ENCODE measurements at regions not wholly inside any gene's neighbourhood (a gene's known extent, or its start where the extent isn't known, plus 50 kb on each side); places are given as distances from the start of the nearest gene placed in this dataset.

DNA sequence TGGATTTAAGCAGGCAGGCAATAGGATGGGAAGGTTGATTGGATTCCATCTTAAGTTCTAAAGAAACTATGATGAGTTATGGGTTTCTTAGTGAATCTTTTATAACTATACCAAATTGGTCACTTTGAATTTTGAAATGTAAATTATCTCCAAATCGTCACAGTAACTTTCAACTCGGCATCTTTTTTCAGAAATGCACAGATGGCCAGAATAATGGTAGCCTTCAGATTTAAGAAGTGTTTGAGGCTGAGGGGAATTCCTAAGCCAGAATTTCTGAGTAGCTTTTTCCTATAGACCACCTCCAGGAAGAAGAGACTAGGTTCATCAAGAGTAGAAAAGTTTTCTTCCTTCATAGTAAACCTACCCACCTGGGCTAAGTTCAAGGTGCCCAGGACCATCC lies 663.7 kb upstream of the TENM3 start:
- intact Hi-C loops (cut with DNase I) = no loop called here
- TF ChIP-seq, protein P1, sequence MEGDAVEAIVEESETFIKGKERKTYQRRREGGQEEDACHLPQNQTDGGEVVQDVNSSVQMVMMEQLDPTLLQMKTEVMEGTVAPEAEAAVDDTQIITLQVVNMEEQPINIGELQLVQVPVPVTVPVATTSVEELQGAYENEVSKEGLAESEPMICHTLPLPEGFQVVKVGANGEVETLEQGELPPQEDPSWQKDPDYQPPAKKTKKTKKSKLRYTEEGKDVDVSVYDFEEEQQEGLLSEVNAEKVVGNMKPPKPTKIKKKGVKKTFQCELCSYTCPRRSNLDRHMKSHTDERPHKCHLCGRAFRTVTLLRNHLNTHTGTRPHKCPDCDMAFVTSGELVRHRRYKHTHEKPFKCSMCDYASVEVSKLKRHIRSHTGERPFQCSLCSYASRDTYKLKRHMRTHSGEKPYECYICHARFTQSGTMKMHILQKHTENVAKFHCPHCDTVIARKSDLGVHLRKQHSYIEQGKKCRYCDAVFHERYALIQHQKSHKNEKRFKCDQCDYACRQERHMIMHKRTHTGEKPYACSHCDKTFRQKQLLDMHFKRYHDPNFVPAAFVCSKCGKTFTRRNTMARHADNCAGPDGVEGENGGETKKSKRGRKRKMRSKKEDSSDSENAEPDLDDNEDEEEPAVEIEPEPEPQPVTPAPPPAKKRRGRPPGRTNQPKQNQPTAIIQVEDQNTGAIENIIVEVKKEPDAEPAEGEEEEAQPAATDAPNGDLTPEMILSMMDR (IDR thresholded peaks at IDR 0.05) = no peak
- ATAC-seq = no peak

DNA sequence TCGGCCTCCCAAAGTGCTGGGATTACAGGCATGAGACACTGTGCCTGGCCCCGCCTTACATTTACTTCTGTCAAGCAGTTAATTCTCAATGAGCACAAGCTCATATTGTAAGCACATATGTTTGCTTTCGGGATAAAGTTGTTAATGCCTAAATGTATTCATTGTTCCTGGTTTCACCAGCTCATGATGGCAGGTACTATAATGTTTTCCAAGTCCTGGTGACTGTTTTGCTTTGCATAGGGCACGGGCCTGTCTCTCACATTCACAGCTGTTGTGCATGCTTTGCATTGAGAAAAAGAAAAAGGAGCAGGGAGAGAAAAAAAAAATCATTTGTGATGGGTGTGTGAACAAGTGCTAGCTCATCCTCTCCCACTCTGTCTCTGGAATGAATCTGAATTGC lies 661.2 kb upstream of the TENM3 start:
- intact Hi-C loops (cut with DNase I) = no loop called here
- Histone ChIP-seq H3K27me3 (no peaks in the 10 kb centered on the region), H3K4me3 (no peak overlapping the region), H3K27ac (no peak overlapping the region), H3K36me3 (no peaks in the 10 kb centered on the region), H3K4me1 (no peaks in the 10 kb centered on the region), H3K9me3 (no peaks in the 10 kb centered on the region)
- DNase-seq (no peak), ATAC-seq (no peak)
- TF ChIP-seq, protein P1 (IDR thresholded peaks at IDR 0.05) = no peak

More for the DNA sequence above, 663.7 kb upstream of the TENM3 start:
- Histone ChIP-seq H3K27me3 (no peaks in the 10 kb centered on the region), H3K27ac (no peak overlapping the region), H3K4me3 (no peak overlapping the region), H3K9me3 (no peaks in the 10 kb centered on the region), H3K36me3 (no peaks in the 10 kb centered on the region), H3K4me1 (no peaks in the 10 kb centered on the region)
- DNase-seq = no peak

DNA sequence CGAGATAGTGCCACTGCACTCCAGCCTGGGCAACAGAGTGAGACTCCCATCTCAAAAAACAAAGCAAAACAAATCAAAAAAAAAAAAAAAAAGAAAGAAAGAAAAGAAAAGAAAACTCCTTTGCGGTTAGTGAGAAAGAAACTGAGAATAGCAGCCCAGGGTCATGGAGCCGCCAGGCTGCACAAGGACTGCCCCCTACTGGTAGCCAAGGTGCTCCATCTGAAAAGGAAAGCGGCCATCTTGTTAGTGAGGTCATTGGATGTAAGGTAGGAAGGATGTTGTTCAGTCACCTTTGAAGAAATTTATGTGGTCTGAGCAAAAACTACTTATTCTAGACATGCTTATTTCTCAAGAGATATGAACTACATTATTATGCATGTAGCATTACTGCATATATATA lies 660.6 kb upstream of the TENM3 start:
- TF ChIP-seq, protein P1 (IDR thresholded peaks at IDR 0.05) = no peak
- intact Hi-C loops (cut with DNase I) = no loop called here
- no peak overlapping the region for H3K27ac ChIP-seq
- no peaks in the 10 kb centered on the region for H3K36me3 ChIP-seq
- H3K27me3 ChIP-seq = no peaks in the 10 kb centered on the region
- no peaks in the 10 kb centered on the region for H3K4me1 ChIP-seq
- no peak for ATAC-seq
- no peaks in the 10 kb centered on the region for H3K9me3 ChIP-seq
- H3K4me3 ChIP-seq = no peak overlapping the region
- DNase-seq = no peak

DNA sequence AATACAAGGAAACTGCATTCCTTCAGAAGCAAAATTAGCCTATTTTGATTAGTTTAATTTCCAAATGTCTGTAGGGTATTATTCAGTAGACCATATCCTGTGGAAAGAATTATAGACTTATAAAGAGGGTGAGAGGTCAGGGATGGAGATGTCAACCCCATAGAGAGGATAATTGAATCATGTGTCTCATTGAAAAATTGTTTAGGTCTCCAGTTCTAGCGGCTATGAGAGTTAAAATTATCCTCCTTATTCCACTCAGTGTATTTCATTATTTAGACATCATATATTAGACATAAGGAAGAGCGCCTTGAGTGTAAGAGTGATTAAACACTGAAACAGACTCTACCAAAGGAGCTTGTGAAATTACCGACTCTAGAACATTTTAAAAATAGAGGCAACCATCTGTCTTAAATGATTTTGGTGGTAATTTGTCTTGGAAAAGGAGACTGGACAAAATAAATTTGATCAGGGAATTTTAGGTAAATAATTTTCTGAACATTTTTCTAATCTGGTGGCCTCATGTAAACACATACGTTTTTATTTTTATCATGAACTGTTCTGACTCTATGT lies 654.4 kb upstream of the TENM3 start:
- Histone ChIP-seq H3K36me3 (no peaks in the 10 kb centered on the region), H3K27ac (no peak overlapping the region), H3K27me3 (no peaks in the 10 kb centered on the region), H3K4me3 (no peak overlapping the region), H3K9me3 (peaks cover 0 to 3% of the 10 kb centered on the region in 2 donors), H3K4me1 (no peaks in the 10 kb centered on the region)
- DNase-seq = no peak
- TF ChIP-seq, protein P1 (IDR thresholded peaks at IDR 0.05) = no peak
- intact Hi-C loops (cut with DNase I) = no loop called here
- ATAC-seq = no peak

DNA sequence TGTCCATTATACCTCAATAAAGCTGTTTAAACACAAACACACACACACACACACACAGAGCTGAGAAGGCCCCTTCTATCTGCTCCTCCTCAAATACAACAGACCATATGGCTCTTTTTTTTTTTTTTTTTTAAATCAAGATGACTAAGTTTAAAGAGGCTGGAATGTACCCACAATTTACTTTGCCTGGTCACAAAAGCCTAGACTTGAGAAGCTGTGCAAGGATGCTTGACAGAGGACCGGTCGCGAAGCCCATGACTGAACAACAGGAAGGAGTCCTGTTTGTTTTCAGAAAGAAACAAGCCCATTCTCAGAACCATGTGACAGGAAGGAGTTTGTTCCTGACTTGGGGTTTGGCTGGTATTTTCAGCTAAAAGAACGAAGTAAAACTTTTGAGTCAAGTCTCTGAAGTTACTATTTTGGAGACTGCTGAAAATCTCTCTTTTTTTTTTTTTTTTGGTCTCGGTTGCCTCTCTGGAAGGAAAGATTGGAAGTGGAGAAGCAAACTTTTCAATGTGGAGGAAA lies 650.9 kb upstream of the TENM3 start:
- DNase-seq = no peak
- peaks cover 0 to 3% of the 10 kb centered on the region in 2 donors for H3K9me3 ChIP-seq
- no peak overlapping the region for H3K4me3 ChIP-seq
- no peaks in the 10 kb centered on the region for H3K36me3 ChIP-seq
- H3K4me1 ChIP-seq = no peaks in the 10 kb centered on the region
- H3K27me3 ChIP-seq = no peaks in the 10 kb centered on the region
- H3K27ac ChIP-seq = no peak overlapping the region
- intact Hi-C loops (cut with DNase I) = no loop called here
- no peak for ATAC-seq
- TF ChIP-seq, protein P1 (IDR thresholded peaks at IDR 0.05) = no peak
